Sciatic nerve (tissue), 2 donors: ENCODE measurements at regions not wholly inside any gene's neighbourhood (a gene's known extent, or its start where the extent isn't known, plus 50 kb on each side); places are given as distances from the start of the nearest gene placed in this dataset.

Experiments used
- ATAC-seq: fragments of 200-7000 bp; cut with Tn5 transposase; one replicate; pipeline ENCODE4 v1.9.1; 2020; ENCODE audit warnings: mild to moderate bottlenecking, moderate library complexity
- DNase-seq: peaks from one replicate; pipeline ENCODE4 v3.0.0-alpha.2; 2020; ENCODE audit warnings: low spot score
- intact Hi-C: fragments of 100-400 bp; cut with DNase I; formaldehyde crosslinking; loops from one replicate; pipeline ENCODE4 v1.14.2; 2022
- donor health status: DM: no; HTN: no; CAD: no.
- donor health status: DM: no; HTN: no; CAD: no.

- DNase-seq (no peak), ATAC-seq (no peak)
- intact Hi-C loops = no loop called here
Measured at GRCh38 chr5:68423154-68423811, 207.7 kb downstream of the PIK3R1 start.

GRCh38 chr5:68424799-68425537 lies 209.4 kb downstream of the PIK3R1 start:
- ATAC-seq = no peak
- intact Hi-C loops = no loop called here
- no peak for DNase-seq

GRCh38 chr5:68426586-68426985 lies 211.0 kb downstream of the PIK3R1 start:
- intact Hi-C loops = no loop called here
- DNase-seq (no peak), ATAC-seq (no peak)

GRCh38 chr5:68428231-68428811 lies 212.8 kb downstream of the PIK3R1 start:
- no peak for DNase-seq
- no peak for ATAC-seq
- intact Hi-C loops = no loop called here

GRCh38 chr5:68429510-68429909 lies 214.0 kb downstream of the PIK3R1 start:
- ATAC-seq = no peak
- no peak for DNase-seq
- intact Hi-C loops = no loop called here

- intact Hi-C loops = no loop called here
- ATAC-seq (no peak), DNase-seq (no peak)
Measured at GRCh38 chr5:68430279-68430678, 214.7 kb downstream of the PIK3R1 start.

- DNase-seq = no peak
- intact Hi-C loops = no loop called here
- no peak for ATAC-seq
Measured at GRCh38 chr5:68431186-68431585, 215.6 kb downstream of the PIK3R1 start.

GRCh38 chr5:68431601-68432337 lies 216.2 kb downstream of the PIK3R1 start:
- intact Hi-C loops = no loop called here
- DNase-seq (no peak), ATAC-seq (no peak)

- intact Hi-C loops = no loop called here
- ATAC-seq = no peak
- no peak for DNase-seq
Measured at GRCh38 chr5:68432682-68433081, 217.1 kb downstream of the PIK3R1 start.

- ATAC-seq = no peak
- no peak for DNase-seq
- intact Hi-C loops = no loop called here
Measured at GRCh38 chr5:68433526-68433922, 218.0 kb downstream of the PIK3R1 start.

- ATAC-seq (peak; percentile 86), DNase-seq (peak; percentile 74)
- intact Hi-C loops = no loop called here
Measured at GRCh38 chr5:68433923-68434879, 218.6 kb downstream of the PIK3R1 start.

GRCh38 chr5:68435611-68436010 lies 220.1 kb downstream of the PIK3R1 start:
- ATAC-seq (no peak), DNase-seq (no peak)
- intact Hi-C loops = no loop called here

GRCh38 chr5:68436686-68437520 lies 221.3 kb downstream of the PIK3R1 start:
- no peak for ATAC-seq
- intact Hi-C loops = no loop called here
- DNase-seq = no peak

GRCh38 chr5:68438876-68439275 lies 223.3 kb downstream of the PIK3R1 start:
- ATAC-seq (no peak), DNase-seq (no peak)
- intact Hi-C loops = no loop called here

- intact Hi-C loops = no loop called here
- no peak for DNase-seq
- ATAC-seq = no peak
Measured at GRCh38 chr5:68440245-68440644, 224.7 kb downstream of the PIK3R1 start.

- intact Hi-C loops = no loop called here
- no peak for DNase-seq
Measured at GRCh38 chr5:68440651-68441050, 225.1 kb downstream of the PIK3R1 start.

GRCh38 chr5:68441309-68442073 lies 225.9 kb downstream of the PIK3R1 start:
- intact Hi-C loops = no loop called here
- DNase-seq = no peak
- no peak for ATAC-seq

More at GRCh38 chr5:68440651-68441050, 225.1 kb downstream of the PIK3R1 start:
- no peak for ATAC-seq
